Bronchial epithelial cell (primary cell): ENCODE measurements at regions not wholly inside any gene's neighbourhood (a gene's known extent, or its start where the extent isn't known, plus 50 kb on each side); places are given as distances from the start of the nearest gene placed in this dataset.

Experiments
- DNase-seq: peaks from one replicate; pipeline ENCODE4 v3.0.0-alpha.2; 2010; ENCODE audit warnings: low read depth
- FAIRE-seq: peaks from 2 replicates; lab custom pipeline; 2011; peaks lifted over from hg19 to GRCh38; lab: Jason Lieb, UNC
- H3K27me3 ChIP-seq: 2 replicates; pipeline ENCODE4 v1.5.1; 2011; ENCODE audit warnings: low read length; ENCODE audit not compliant: control insufficient read depth, insufficient read depth
- H3K36me3 ChIP-seq: 2 replicates; pipeline ENCODE4 v1.5.1; 2011; ENCODE audit warnings: low read length; ENCODE audit not compliant: control insufficient read depth, insufficient read depth
- H3K4me3 ChIP-seq: 2 replicates; pipeline ENCODE4 v1.5.1; 2011; ENCODE audit warnings: mild to moderate bottlenecking, low read depth, low read length, control low read depth
- CTCF ChIP-seq: IDR thresholded peaks from 2 replicates; pipeline ENCODE4 v1.5.1; 2011; ENCODE audit warnings: mild to moderate bottlenecking, moderate library complexity, low read length, control low read depth, inconsistent platforms; ENCODE audit not compliant: insufficient read depth, severe bottlenecking

- DNase-seq (no peak), FAIRE-seq (no peak)
- no peak overlapping the region for H3K4me3 ChIP-seq
- no peaks in the 10 kb centered on the region for H3K36me3 ChIP-seq
- no peak for TF ChIP-seq CTCF
- H3K27me3 ChIP-seq = no peaks in the 10 kb centered on the region
These were observed 663.6 kb upstream of the NRXN1 start for GRCh38 chr2:51695531-51695930.

GRCh38 chr2:51693640-51694039 lies 661.7 kb upstream of the NRXN1 start:
- no peak for TF ChIP-seq CTCF
- FAIRE-seq (no peak), DNase-seq (no peak)
- H3K4me3 ChIP-seq = no peak overlapping the region
- H3K36me3 ChIP-seq = no peaks in the 10 kb centered on the region
- no peaks in the 10 kb centered on the region for H3K27me3 ChIP-seq

GRCh38 chr2:51681854-51682253 lies 649.9 kb upstream of the NRXN1 start:
- no peak for FAIRE-seq
- TF ChIP-seq CTCF = no peak

GRCh38 chr2:51673628-51674027 lies 641.7 kb upstream of the NRXN1 start:
- H3K4me3 ChIP-seq = no peak overlapping the region
- no peaks in the 10 kb centered on the region for H3K36me3 ChIP-seq
- no peak for DNase-seq
- no peak for TF ChIP-seq CTCF
- FAIRE-seq = no peak
- H3K27me3 ChIP-seq = no peaks in the 10 kb centered on the region

More at GRCh38 chr2:51681854-51682253, 649.9 kb upstream of the NRXN1 start:
- H3K27me3 ChIP-seq = no peaks in the 10 kb centered on the region
- H3K4me3 ChIP-seq = no peak overlapping the region
- H3K36me3 ChIP-seq = no peaks in the 10 kb centered on the region
- DNase-seq = no peak

GRCh38 chr2:51667679-51668078 lies 635.7 kb upstream of the NRXN1 start:
- no peaks in the 10 kb centered on the region for H3K27me3 ChIP-seq
- no peaks in the 10 kb centered on the region for H3K36me3 ChIP-seq
- no peak overlapping the region for H3K4me3 ChIP-seq
- TF ChIP-seq CTCF = no peak
- no peak for DNase-seq
- FAIRE-seq = no peak

- no peaks in the 10 kb centered on the region for H3K27me3 ChIP-seq
- H3K4me3 ChIP-seq = no peak overlapping the region
- DNase-seq = no peak
- no peaks in the 10 kb centered on the region for H3K36me3 ChIP-seq
- no peak for TF ChIP-seq CTCF
- FAIRE-seq = no peak
These were observed 630.3 kb upstream of the NRXN1 start for GRCh38 chr2:51662187-51662586.
